Heart right ventricle (tissue), 16 donors: ENCODE measurements at regions not wholly inside any gene's neighbourhood (a gene's known extent, or its start where the extent isn't known, plus 50 kb on each side); places are given as distances from the start of the nearest gene placed in this dataset.

Experiments used
- ATAC-seq, 8 donors: fragments of 200-7000 bp; cut with Tn5 transposase; one replicate each; pipeline ENCODE4 v1.9.1; 2020; ENCODE audit warnings: mild to moderate bottlenecking in 8 of 8, moderate library complexity in 8 of 8, moderate number of reproducible peaks in 1 of 8
- DNase-seq, 2 donors: peaks; one replicate each; pipeline ENCODE4 v3.0.0-alpha.2; 2020
- H3K27ac ChIP-seq, 10 donors: fragments of 200-600 bp; sonication (generic) in 2 of 10; one replicate each; pipeline versions ENCODE4 v1.5.0 to v1.8.0; 2020 to 2022; ENCODE audit warnings: mild to moderate bottlenecking in 3 of 10
- H3K27me3 ChIP-seq, 7 donors: fragments of 200-600 bp; one replicate each; pipeline ENCODE4 v1.8.0; 2021 to 2022; ENCODE audit warnings: mild to moderate bottlenecking in 2 of 7
- H3K36me3 ChIP-seq, 9 donors: fragments of 200-600 bp; sonication (generic) in 1 of 9; one replicate each; pipeline versions ENCODE4 v1.5.0 to v1.8.0; 2020 to 2022; ENCODE audit warnings: mild to moderate bottlenecking in 2 of 9
- H3K4me1 ChIP-seq, 9 donors: fragments of 200-600 bp; sonication (generic) in 1 of 9; one replicate each; pipeline versions ENCODE4 v1.5.0 to v1.8.0; 2020 to 2022; ENCODE audit warnings: mild to moderate bottlenecking in 4 of 9
- H3K4me3 ChIP-seq, 10 donors: fragments of 200-600 bp; sonication (generic) in 2 of 10; one replicate each; pipeline versions ENCODE4 v1.5.0 to v1.8.0; 2020 to 2022; ENCODE audit warnings: mild to moderate bottlenecking in 7 of 10, moderate library complexity in 2 of 10
- H3K9me3 ChIP-seq, 11 donors: fragments of 200-600 bp in 10 of 11; sonication (generic) in 2 of 11; one replicate each; pipeline versions ENCODE4 v1.5.0 to v1.8.0; 2013 to 2022; ENCODE audit warnings: mild to moderate bottlenecking in 2 of 11, control low read depth in 1 of 11, moderate library complexity in 1 of 11
- CTCF ChIP-seq, 9 donors: fragments of 200-600 bp; sonication (generic) in 2 of 9; IDR thresholded peaks; one replicate each; pipeline versions ENCODE4 v1.5.0 to v1.8.0; 2021 to 2022; ENCODE audit warnings: antibody characterized with exemption in 9 of 9, mild to moderate bottlenecking in 5 of 9, moderate library complexity in 1 of 9
- WGBS, 2 donors: extraction: QIAGEN DNeasy Blood & Tissue Kit; methylation state at CpG; one replicate each; pipeline ENCODE4 v1.1.7; 2013; ENCODE audit warnings: inconsistent platforms in 1 of 2; 5-methylcytosine and 5-hydroxymethylcytosine counted together
- intact Hi-C, 10 donors: fragments of 100-400 bp; cut with DNase I; formaldehyde crosslinking; loops; one replicate each; pipeline versions ENCODE4 v1.11.1 to v1.14.2; 2022
- donor health status: Arrhythmogenic right ventricular cardiomyopathy.
- donor health status: ischemic (EF 13 %, LVEDD 7.1; RV severe dilation, severe dysfunction).
- donor health status: healthy with polysubstance abuse.
- donor health status: DM: no; HTN: yes; CAD: no.
- donor health status: DM: no; HTN: no; CAD: no.
- donor health status: ischemic (EF 25% LVEDD 6.9; RV normal size, moderate dysfunction).
- donor health status: ischemic (EF 25% LVEDD 5.7; RV mildly dilated, moderate dysfunction).
- donor health status: healthy.
- donor health status: DM: yes; HTN: yes; CAD: no.
- donor health status: Ischemic cardiomyopathy.
- donor health status: ischemic (EF 35%, LVEDD 5.7; RV mildly dilated, moderate dysfunction).
- donor health status: nonischemic (EF 11% LVEDD 7.7; RV severe dilation, severe dysfunction).
- donor health status: DM: yes; HTN: yes; CAD: no.
- donor health status: PGD.
- donor health status: ischemic (EF 29% LVEDD 5.4; RV normal size, mild dysfunction).
- donor health status: nonischemic (EF 23%, LVEDD 6.1; RV moderate dilation, normal function).

DNA sequence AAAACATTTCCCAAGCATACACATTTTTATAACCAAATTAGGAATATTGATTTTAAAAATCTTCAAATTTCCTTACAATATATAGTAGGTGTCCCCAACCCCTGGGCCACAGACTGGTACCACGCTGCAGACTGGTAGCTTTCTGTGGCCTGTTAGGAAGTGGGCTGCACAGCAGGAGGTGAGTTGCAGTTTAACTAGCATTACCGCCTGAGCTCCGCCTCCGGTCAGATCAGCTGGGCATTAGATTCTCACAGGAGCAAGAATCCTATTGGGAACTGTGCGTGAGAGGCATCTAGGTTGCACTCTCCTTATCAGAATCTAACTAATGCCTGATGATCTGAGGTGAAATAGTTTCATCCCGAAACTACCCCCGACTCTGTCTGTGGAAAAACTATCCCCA is 62.1 kb downstream of the ZWINT start:
- Histone ChIP-seq H3K4me3 (no peak overlapping the region), H3K27ac (no peak overlapping the region), H3K27me3 (no peaks in the 10 kb centered on the region), H3K4me1 (no peaks in the 10 kb centered on the region), H3K36me3 (no peaks in the 10 kb centered on the region), H3K9me3 (no peaks in the 10 kb centered on the region)
- 81 to 87% methylated on average over 7 of the region's 7 CpGs for WGBS, 2 donors
- ATAC-seq (no peak), DNase-seq (no peak)
- TF ChIP-seq CTCF (IDR thresholded peaks at IDR 0.05), result no peak
- intact Hi-C loops, result no loop called here

- intact Hi-C loops, result no loop called here
- TF ChIP-seq CTCF (IDR thresholded peaks at IDR 0.05), result no peak
- 92 to 93% methylated on average over 1 of the region's 1 CpG for WGBS, 2 donors
Observed at GRCh38 chr10:56296618-56297017, 64.4 kb downstream of the ZWINT start.

GRCh38 chr10:56288403-56288802 is 72.7 kb downstream of the ZWINT start:
- no peak for ATAC-seq
- Histone ChIP-seq H3K27me3 (no peaks in the 10 kb centered on the region), H3K27ac (no peak overlapping the region), H3K4me1 (no peaks in the 10 kb centered on the region), H3K9me3 (peaks cover 0 to 31% (median 0%) of the 10 kb centered on the region in 11 donors), H3K4me3 (no peak overlapping the region), H3K36me3 (no peaks in the 10 kb centered on the region)
- TF ChIP-seq CTCF (IDR thresholded peaks at IDR 0.05), result no peak
- intact Hi-C loops, result no loop called here
- no peak for DNase-seq
- WGBS, 2 donors, result 52 to 71% methylated on average over 2 of the region's 2 CpGs

More at GRCh38 chr10:56296618-56297017, 64.4 kb downstream of the ZWINT start:
- Histone ChIP-seq H3K27me3 (no peaks in the 10 kb centered on the region), H3K4me3 (no peak overlapping the region), H3K27ac (no peak overlapping the region), H3K4me1 (no peaks in the 10 kb centered on the region), H3K36me3 (no peaks in the 10 kb centered on the region), H3K9me3 (peaks cover 0 to 20% (median 0%) of the 10 kb centered on the region in 11 donors)
- no peak for ATAC-seq
- no peak for DNase-seq

DNA sequence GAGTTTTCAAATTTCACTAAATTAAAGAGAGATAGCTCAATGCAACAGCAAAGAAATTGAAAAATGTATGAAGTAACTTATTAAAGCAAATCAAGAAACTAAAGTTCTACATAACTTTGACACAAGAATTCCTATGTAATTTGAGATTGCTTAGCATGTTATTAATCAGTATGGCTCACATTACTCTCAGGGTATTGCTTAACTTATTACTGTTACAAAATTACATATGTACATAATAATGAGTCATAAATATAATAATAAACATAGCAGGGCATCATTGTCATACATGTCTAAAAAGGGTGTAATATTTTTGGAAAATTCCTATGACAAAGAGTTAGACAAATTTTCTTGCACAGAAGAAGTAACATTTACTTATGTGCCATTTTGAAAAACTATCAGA is 75.0 kb downstream of the ZWINT start:
- intact Hi-C loops, result no loop called here
- H3K4me3 ChIP-seq, result no peak overlapping the region
- H3K9me3 ChIP-seq, result peaks cover 0 to 8% (median 0%) of the 10 kb centered on the region in 11 donors
- ATAC-seq, result no peak
- no peak overlapping the region for H3K27ac ChIP-seq
- H3K36me3 ChIP-seq, result no peaks in the 10 kb centered on the region
- no peak for DNase-seq
- no peak for TF ChIP-seq CTCF (IDR thresholded peaks at IDR 0.05)
- no peaks in the 10 kb centered on the region for H3K27me3 ChIP-seq
- H3K4me1 ChIP-seq, result no peaks in the 10 kb centered on the region

GRCh38 chr10:56279270-56279669 is 81.8 kb downstream of the ZWINT start:
- no peaks in the 10 kb centered on the region for H3K9me3 ChIP-seq
- intact Hi-C loops, result no loop called here
- DNase-seq, result no peak
- H3K27ac ChIP-seq, result no peak overlapping the region
- no peak for TF ChIP-seq CTCF (IDR thresholded peaks at IDR 0.05)
- H3K4me1 ChIP-seq, result no peaks in the 10 kb centered on the region
- H3K27me3 ChIP-seq, result no peaks in the 10 kb centered on the region
- no peaks in the 10 kb centered on the region for H3K36me3 ChIP-seq
- ATAC-seq, result no peak
- H3K4me3 ChIP-seq, result no peak overlapping the region
